SH-SY5Y (cell line): ENCODE measurements at regions not wholly inside any gene's neighbourhood (a gene's known extent, or its start where the extent isn't known, plus 50 kb on each side); places are given as distances from the start of the nearest gene placed in this dataset.
A peak's percentile ranks its signal among the peaks of the same experiment; 100 is the strongest.

Source experiments
- GATA2 ChIP-seq: IDR thresholded peaks from 2 replicates; pipeline ENCODE4 v1.6.1; 2011; ENCODE audit warnings: mild to moderate bottlenecking, low read depth, low read length
- GATA3 ChIP-seq: IDR thresholded peaks from 2 replicates; pipeline ENCODE4 v1.6.1; 2011; ENCODE audit warnings: low read depth, mild to moderate bottlenecking, low read length, moderate library complexity

- TF ChIP-seq GATA3 (no peak), GATA2 (0 out of 2 replicates have a peak, but pooled peaks have one; percentile 23)
These were observed 259.4 kb upstream of the POU3F2 start for GRCh38 chr6:98574984-98575383.
